GM19351 (cell line): ENCODE measurements at regions not wholly inside any gene's neighbourhood (a gene's known extent, or its start where the extent isn't known, plus 50 kb on each side); places are given as distances from the start of the nearest gene placed in this dataset.

Experiments used
- ATAC-seq: cut with Tn5 transposase; IDR thresholded peaks from one replicate; pipeline ENCODE4 v1.9.1; 2021; ENCODE audit warnings: mild to moderate bottlenecking, moderate library complexity; ENCODE audit not compliant: unreplicated experiment

DNA sequence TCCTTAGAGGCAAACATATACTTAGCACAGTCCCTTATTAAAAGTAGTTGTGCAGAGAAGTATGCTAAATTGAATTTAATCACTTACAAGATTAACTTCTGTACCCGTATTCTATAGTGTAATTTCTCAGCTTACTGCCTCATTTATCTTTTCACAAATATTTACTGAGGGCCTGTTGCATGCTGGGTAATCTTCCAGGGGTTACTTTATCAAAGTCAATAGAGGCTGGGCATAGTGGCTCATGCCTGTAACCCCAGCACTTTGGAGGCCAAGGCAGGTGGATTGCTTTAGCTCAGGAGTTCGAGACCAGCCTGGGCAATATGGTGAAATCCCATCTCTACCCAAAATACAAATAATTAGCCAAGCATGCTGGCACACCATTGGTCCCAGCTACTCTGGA, 111.7 kb upstream of the RAB27B start:
- ATAC-seq: no peak

DNA sequence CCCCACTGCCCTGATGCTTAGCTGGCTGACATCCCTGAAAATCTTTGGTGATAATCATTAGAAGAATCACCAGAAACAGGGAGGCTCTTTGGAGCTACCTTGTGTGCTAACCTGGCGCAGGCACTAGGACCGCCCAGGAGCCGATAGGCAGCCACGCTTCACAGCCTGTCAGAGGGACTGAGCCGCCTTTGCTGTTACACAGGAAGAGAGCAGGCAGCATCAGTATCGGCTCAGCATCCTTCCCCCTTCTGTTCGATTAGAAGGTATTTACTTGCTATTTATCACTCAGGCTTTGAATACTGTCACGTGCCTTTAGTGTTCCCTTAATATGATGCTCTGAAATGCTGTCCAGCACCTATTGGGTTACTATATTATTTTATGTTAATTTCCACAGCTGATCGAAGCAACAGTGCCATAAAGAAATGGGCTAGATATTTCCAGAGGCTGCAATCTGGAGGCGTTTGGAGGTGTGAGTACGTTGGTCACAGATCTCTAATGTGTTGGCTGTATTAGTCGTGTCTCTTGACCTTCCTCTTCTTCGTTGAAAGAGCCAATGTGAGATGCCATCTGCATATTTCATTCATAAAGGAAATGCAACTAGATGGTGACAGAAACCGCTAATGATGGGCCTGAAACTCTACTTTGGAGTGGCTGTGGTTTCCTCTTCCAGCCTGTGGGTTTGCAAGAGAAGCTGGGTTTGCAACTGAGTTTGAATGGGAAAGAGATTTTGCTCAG, 110.4 kb upstream of the RAB27B start:
- peak; percentile 92 for ATAC-seq

DNA sequence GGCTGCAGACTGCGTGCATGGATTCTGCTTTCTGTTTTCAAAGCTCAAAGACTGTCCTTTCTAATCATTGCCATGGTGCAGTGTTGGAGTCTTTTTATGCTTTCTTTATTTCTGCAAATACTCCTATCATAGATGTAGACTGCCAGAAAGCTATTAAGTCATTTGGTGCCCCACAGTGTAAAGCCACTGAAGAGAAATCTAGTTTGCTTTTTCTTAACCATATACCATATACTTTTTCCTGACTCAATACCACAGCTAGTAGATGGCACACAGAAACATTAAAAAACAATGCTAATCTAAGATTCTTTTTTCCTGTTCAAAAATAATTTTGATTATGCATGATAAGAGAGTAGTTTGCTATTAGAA, 109.9 kb upstream of the RAB27B start:
- no peak for ATAC-seq

DNA sequence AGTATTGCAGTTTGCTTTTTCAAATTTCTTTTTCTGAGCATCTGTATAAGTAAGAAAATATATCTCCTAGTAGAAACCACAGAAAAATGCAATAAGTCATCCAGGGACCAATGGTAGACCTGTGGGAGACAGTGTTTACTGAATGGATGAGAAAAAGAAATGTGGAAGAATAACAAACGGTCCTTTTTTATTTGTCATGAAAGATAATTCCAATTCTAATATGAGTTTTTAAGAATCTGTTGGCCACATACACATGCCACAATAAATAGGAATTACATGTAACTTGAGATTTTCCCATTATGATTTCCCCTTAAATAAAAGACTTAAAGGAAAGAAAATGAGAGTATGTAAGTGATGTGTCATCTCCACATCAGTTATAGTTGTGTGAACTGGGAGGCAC, 107.7 kb upstream of the RAB27B start:
- no peak for ATAC-seq

DNA sequence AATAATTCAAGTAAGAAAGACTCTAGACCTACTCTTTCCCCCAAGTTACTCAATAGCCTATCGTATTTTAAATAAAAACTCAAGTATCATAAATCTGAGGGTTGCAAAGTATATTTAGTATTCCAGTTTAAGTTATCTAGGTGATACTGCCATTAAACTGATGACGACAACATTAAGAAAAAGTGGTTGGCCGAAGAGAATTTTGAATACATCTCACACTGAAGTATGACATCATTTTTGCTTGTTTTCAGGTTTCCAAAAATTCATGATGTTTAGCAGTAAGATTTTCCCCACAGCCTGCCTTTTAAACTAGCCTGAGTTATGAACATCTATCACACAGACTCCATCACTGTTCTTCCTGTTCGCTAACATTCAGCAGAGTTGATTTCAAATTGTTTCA, 102.1 kb upstream of the RAB27B start:
- no peak for ATAC-seq

DNA sequence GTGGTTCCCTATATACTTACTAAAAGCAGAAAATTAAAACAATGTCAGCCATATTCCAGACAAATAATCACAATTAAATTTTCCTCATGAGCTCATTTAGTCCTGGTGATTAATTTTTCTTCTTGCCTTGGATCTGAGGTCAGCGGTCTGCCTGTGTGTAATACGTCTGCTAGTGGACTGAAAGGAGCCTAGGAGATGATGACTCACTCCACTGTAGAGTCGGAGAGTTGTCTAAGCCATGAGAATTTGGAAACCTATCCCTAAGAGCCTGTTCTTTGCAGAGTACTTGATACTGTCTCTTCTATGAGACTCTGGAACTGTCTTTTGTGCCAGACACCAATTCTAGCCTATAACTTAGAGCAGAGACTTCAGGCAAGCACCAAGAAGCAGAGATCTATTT, 94.2 kb upstream of the RAB27B start:
- ATAC-seq: no peak

DNA sequence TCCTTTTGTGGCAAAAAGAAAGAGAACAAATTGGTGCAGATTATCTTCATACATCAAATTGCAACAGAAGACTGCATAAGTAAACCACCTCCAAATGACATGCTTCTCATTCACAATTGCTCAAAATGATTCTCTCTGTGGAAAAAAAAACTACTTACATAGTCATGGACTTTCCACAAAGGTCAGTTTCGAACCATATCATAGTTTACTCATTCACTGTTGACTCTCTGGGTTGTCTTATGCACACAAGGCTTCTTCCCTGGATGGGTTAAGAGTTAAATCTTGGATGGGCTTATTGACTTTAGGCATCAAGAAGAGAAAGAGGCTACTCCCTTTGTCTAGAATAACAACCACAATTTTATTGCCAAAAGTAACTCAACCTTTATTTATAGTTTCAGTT, 91.3 kb upstream of the RAB27B start:
- ATAC-seq: no peak

DNA sequence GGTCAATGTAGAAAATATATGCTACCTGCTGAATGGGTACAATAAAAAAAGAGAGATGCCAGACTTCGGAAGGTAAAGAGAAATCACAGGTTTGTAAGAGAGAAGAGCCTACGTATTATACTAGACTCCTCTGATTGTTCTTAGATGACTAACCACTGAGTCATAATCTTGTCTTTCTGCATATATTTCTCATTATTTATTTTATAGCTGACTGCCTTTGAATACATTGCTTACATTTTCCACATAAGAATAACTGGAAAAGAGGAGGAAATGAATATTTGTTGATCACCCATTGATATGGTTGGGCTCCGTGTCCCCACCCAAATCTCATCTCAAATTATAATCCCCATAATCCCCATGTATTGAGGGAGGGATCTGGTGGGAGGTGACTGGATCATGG, 90.3 kb upstream of the RAB27B start:
- ATAC-seq: no peak

DNA sequence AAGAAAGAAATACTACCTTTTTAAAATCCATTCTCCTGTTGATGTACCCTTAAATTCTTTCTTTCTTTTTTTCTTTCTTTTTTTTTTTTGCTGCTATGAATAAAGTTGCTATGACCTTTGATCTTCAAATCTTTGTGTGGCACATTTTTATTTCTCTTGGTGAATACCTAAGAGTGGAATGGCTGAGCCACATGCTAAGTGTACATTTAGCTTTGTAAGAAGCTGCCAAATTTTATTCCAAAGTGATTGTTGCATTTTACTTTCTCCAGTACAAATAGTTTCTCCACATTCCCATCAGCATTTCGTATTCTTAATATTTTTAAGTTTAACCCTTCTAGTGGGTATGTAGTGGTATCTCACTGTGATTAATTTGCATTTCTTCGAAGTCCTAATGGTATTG, 88.8 kb upstream of the RAB27B start:
- no peak for ATAC-seq

DNA sequence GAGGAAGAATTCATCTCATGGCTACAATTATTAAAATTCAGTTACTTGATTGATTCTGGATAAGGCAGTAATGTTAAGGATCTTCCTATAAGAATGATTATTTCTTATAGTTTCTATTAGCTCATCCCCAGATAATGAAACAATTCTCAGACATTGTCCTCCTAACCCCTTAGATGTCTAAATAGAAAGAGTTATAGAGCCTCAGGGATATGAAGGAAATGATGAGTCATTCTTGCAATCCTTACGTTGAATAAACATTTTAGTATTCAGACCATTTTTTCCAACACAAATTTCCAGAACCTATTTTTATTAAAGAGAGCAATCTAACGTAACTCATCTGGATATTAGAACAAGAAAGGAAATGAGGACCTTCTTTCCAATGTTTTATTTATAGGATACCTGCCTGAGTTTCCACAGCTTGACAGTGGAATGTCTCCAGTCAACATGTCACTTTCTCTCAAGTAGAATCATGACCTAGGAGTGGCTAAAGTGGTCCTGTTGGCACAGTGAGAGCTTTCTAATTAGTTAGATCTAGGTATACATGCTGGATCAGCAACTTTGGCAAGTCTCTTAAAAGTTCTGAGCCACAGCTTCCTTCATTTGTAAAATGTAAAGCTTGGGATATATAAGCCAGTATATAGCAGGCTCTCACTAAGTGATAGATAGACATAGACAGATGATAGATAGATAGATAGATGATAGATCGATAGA, 88.0 kb upstream of the RAB27B start:
- ATAC-seq: no peak

DNA sequence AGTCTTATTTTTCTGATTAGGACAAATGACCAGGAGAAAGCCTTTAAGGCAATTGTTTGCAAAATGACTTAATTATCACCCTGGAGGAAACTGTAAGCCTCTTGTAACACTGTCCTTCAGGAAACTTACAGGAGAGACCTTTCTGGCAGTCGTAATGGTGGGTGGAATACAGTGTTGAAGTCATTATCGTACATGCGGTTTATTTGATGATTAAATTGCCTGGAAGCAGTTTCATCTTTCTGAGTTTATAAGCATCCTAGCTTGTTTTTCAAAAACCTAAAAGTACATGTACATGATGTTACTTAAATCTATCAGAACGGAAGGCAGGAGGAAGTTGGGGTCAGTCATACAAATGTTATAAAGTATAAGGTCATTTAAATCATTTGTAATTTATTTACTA, 86.2 kb upstream of the RAB27B start:
- ATAC-seq: no peak

DNA sequence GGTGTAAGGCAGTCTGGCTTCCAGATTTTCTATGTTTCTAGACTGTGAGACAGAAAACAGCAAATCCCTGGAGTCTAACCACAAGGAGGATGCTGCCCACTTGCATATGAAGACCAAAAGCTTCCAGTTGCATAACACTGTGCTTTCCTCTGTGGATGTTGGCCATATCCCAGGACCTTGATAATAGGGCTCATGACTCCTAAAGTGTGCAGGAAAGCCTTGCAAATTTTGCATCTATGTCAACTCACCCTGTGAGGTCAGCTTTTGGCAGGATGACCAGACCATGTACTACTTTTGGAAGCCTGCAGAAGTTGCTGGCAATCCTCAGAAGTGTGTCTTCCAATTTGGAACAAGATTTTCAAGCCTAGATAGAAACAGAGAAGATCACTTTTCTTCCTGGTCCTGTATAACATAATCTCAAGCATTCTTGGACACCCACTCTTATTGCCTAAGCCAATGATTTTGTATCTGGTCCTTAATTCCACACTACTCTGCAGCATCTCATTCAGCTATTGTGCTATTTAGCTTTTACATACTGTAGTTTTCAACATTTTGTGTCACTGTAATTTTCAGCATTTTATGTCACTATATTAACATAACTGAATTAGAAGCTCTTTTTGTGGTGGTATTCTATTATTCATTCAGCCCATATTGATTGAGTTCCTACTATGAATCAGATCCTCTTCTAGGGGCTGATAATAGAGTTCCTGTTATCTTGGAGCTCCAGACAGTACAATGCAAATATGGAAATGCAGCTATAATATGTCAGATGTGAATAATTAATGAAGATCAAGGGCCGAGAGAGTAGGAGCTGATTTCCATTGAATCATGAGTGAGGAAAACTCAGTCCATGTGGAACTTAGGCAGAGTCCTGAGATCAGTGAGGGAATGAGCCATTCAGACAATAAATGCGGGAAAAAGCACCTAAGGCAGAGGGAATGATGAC, 85.3 kb upstream of the RAB27B start:
- ATAC-seq: no peak

DNA sequence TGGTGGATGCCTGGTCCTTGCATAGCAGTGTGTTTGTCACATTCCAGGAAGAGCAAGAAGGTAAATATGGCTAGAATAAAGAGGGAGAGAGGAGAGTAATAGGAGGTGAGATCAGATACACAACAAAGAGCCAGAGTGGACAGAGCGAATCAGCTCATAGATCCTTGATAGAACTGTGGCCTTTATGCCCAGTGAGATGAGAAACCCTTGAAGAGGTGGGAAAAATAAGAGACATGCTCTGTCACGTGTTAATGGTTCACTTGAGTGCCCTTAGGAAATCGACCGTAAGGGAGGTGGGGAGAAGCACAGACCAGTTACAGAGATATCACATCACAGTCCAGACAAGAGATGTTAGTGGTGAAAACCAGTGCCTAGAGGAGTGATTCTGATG, 84.7 kb upstream of the RAB27B start:
- no peak for ATAC-seq

DNA sequence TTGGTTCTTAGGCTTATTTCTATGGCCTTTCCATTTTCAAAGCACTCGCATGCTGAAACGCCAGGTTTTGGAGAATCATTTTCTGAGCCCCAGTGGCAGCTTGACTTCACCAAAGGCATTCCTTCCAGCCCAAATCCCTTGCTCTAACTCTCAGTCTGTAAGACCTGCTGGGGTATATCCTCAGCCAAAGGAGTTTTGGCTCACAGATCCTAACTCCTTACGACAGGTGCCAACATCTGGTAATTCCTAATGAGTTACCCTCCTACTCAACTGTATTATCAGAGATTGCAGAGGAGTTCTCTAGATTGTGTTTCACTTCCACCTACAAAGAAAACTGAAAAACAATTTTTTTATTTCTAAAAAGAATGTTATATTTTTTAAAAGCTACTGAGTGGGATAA, 79.0 kb upstream of the RAB27B start:
- no peak for ATAC-seq

DNA sequence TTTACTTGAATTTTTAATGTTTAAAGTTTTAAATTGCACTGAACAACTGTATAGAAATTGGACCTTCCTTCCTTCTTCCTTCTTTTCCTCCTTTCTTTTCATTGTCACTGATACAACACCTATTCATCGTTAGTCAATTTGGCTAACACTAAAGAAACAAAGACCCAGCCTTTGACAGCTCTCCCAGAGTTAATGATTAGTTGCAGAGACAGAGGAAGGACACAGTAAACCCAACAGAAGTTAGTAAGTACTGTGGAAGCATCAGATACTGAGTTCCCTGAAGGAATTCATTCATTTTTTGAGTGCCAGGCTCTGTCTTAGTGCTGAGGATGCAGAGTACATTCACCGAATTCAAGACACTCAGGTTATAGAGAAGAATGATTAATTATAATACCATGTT, 77.9 kb upstream of the RAB27B start:
- ATAC-seq: no peak

DNA sequence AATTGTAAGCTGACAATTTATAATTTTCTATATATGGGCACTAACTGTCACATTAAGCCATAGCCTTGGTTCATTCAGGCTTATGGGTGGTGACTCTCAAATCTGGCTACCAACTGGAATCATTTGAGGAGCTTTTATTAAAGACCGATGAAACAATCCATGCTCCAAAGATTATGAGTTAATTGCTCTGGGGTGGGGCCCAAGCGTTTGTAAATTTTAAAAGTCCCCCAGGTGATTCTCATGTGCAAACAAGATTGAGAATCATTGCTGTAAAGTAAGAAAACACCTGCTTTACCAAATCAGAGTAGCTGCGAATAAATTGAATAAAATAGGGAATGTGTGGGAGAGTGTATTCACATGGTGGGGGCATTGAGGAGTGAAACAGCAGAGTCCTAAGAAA, 76.1 kb upstream of the RAB27B start:
- ATAC-seq: no peak

DNA sequence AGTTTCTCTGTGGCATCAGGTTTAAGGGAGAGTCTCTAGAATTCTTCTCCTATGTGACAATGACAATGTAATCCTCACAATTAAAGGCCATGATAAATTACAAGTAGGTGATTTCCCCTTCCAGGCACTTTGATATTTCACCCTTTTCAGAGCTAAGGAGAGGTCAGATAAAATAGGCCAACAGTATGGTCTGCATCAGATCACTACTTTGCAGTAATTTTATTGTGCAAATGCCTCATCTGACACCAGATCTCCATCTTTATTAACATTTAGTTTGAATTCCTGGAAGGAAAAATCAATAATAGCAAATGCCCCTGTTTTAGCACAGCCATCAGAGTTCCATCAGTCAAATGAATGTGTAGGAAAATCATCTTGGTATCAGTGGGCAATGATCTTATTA, 72.8 kb upstream of the RAB27B start:
- ATAC-seq: no peak

DNA sequence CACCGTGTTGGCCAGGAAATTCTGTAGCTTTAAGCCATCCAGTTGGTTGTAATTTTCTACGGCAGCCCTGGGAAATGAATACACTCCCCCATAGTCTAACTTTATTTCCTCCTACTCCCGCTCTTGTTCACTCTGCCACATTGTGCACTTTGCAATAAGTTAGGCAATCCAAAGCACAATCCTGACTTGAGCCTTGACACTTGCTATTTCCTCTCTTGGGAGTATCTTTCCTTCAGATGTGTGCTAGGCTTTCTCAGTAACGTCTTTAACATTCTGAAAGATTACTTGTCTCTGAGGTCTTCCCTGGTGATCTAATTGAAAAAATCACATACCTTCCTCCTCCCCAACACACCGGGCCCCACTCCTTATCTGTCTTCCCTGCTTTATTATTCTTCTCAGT, 65.9 kb upstream of the RAB27B start:
- no peak for ATAC-seq

DNA sequence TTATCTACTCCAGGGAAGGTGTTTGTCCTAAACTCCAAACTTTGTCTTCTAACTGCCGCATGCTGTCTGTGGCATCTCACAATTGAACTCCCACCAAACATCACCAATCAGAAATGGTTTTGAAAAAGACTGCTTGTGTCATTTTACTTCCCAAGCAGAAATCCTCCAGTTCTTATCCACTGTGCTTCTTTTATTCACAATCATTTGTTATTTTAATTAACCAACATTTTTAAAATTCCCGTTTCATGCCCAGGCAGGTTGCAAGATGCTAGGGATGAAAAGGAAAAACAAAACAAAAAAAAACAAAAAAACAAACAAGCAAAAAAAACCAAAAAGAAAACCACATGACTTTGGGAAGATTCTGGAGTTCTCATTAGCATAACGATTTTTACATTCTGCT, 63.5 kb upstream of the RAB27B start:
- ATAC-seq: no peak

DNA sequence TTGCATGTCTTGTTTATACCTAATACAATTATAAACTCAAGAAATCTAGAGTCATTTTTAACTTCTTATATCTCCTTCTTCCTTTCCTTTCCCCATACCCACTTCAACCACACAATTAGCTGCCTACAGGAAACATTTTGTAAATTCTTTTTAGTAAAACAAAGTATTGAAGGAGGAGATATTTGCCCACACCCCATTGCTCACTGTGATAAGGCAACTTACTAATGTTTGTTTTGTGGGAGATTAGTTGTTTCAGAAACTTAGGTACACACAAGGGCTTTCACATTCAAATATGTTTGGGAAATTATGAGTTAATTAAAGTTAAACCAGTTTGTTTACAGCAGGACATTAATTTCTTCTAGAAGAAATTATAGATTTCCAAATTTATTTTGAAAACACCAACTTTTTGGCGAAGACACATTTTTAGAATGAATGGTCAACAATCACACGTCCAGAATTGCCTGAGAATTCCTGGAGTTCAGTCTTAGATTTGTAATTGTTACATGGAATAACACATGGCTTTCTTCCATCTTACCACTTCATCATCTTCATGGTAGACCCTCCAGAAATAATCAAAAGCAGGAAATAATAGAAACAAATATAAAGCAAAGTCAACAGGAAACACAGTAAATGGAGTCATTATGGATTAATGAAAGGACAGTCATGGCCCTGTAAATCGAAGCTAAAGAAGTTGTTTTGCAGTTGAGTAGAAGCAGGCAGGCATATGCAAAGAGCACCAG, 62.5 kb upstream of the RAB27B start:
- no peak for ATAC-seq

DNA sequence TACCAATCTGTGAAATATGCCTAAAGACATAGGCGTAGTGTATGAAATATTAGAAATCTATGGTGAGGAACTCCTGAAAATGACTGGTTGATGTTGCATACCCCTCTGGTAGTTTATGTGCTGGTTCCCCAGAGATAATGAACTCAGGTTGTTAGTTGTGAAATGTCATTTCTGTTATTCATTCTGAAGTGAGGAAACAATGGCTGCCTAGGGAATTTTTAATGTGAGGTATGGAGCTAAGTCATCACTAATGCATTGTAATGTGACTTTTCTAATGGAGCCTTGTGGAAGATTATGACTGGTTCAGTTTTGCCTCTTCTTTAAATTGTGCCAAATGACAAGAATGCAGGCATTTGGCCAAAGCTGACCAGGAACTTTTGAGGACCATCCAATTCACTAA, 61.6 kb upstream of the RAB27B start:
- ATAC-seq: no peak
